Astrocyte (in vitro differentiated cells and primary cell): ENCODE measurements at regions not wholly inside any gene's neighbourhood (a gene's known extent, or its start where the extent isn't known, plus 50 kb on each side); places are given as distances from the start of the nearest gene placed in this dataset.

Source experiments
- DNase-seq: peaks from one replicate; pipeline ENCODE4 v3.0.0-alpha.2; 2010; ENCODE audit warnings: low read depth
- FAIRE-seq: peaks from 2 replicates; lab custom pipeline; 2011; peaks lifted over from hg19 to GRCh38; lab: Jason Lieb, UNC
- H2AFZ ChIP-seq: 2 replicates; pipeline ENCODE4 v1.6.0; 2012; ENCODE audit warnings: low read depth, low read length, inconsistent platforms
- H3K27ac ChIP-seq: 2 replicates; pipeline ENCODE4 v1.5.1; 2011; ENCODE audit warnings: low read depth, low read length, inconsistent platforms
- H3K27me3 ChIP-seq: 2 replicates; pipeline ENCODE4 v1.6.0; 2011; ENCODE audit warnings: low read length, inconsistent platforms; ENCODE audit not compliant: insufficient read depth
- H3K36me3 ChIP-seq: 2 replicates; pipeline ENCODE4 v1.5.1; 2011; ENCODE audit warnings: low read length, inconsistent platforms; ENCODE audit not compliant: insufficient read depth
- H3K4me1 ChIP-seq: 2 replicates; pipeline ENCODE4 v1.5.1; 2011; ENCODE audit warnings: low read length, inconsistent platforms; ENCODE audit not compliant: insufficient read depth
- H3K4me2 ChIP-seq: 2 replicates; pipeline ENCODE4 v1.6.0; 2012; ENCODE audit warnings: low read length, inconsistent platforms
- H3K4me3 ChIP-seq: 2 replicates; pipeline ENCODE4 v1.5.1; 2011; ENCODE audit warnings: low read depth, mild to moderate bottlenecking, low read length, inconsistent platforms; ENCODE audit not compliant: insufficient read depth
- H3K79me2 ChIP-seq: 2 replicates; pipeline ENCODE4 v1.6.0; 2012; ENCODE audit warnings: mild to moderate bottlenecking, low read length, inconsistent platforms; ENCODE audit not compliant: insufficient read depth
- H3K9ac ChIP-seq: 2 replicates; pipeline ENCODE4 v1.6.0; 2012; ENCODE audit warnings: mild to moderate bottlenecking, low read length, inconsistent platforms
- H3K9me3 ChIP-seq: 2 replicates; pipeline ENCODE4 v1.5.1; 2012; ENCODE audit warnings: low read depth, mild to moderate bottlenecking, low read length, inconsistent platforms; ENCODE audit not compliant: insufficient read depth
- H4K20me1 ChIP-seq: 2 replicates; pipeline ENCODE4 v1.6.0; 2012; ENCODE audit warnings: low read length, inconsistent platforms; ENCODE audit not compliant: insufficient read depth
- H3K27ac Mint-ChIP-seq: one replicate; pipeline ENCODE4 v1.8.0; 2021; ENCODE audit warnings: mild to moderate bottlenecking, mixed read lengths; ENCODE audit not compliant: unreplicated experiment
- H3K27me3 Mint-ChIP-seq: one replicate; pipeline ENCODE4 v1.8.0; 2021; ENCODE audit warnings: low read depth, mixed read lengths; ENCODE audit not compliant: unreplicated experiment
- H3K36me3 Mint-ChIP-seq: one replicate; pipeline ENCODE4 v1.8.0; 2021; ENCODE audit warnings: low read depth, mixed read lengths; ENCODE audit not compliant: unreplicated experiment
- H3K4me1 Mint-ChIP-seq: one replicate; pipeline ENCODE4 v1.8.0; 2021; ENCODE audit warnings: low read depth, mixed read lengths; ENCODE audit not compliant: unreplicated experiment
- H3K4me3 Mint-ChIP-seq: one replicate; pipeline ENCODE4 v1.8.0; 2021; ENCODE audit warnings: mild to moderate bottlenecking, moderate library complexity, mixed read lengths; ENCODE audit not compliant: unreplicated experiment
- H3K9me3 Mint-ChIP-seq: one replicate; pipeline ENCODE4 v1.8.0; 2021; ENCODE audit warnings: mild to moderate bottlenecking, mixed read lengths; ENCODE audit not compliant: unreplicated experiment
- CTCF ChIP-seq: IDR thresholded peaks from 2 replicates; pipeline ENCODE4 v1.5.1; 2011; ENCODE audit warnings: low read depth, mild to moderate bottlenecking, inconsistent platforms, low read length, moderate library complexity; ENCODE audit not compliant: insufficient read depth
- EZH2 ChIP-seq: IDR thresholded peaks from 2 replicates; pipeline ENCODE4 v1.6.1; 2012; ENCODE audit warnings: mild to moderate bottlenecking, low read length, inconsistent platforms; ENCODE audit not compliant: insufficient read depth

- DNase-seq (no peak), FAIRE-seq (no peak)
- no peak overlapping the region for H3K9ac ChIP-seq
- H3K36me3 ChIP-seq: no peaks in the 10 kb centered on the region
- no peaks in the 10 kb centered on the region for H3K36me3 Mint-ChIP-seq
- no peaks in the 10 kb centered on the region for H3K4me1 ChIP-seq
- H3K4me3 Mint-ChIP-seq: no peak overlapping the region
- no peak overlapping the region for H3K4me2 ChIP-seq
- no peaks in the 10 kb centered on the region for H4K20me1 ChIP-seq
- no peak overlapping the region for H2AFZ ChIP-seq
- H3K27ac ChIP-seq: no peak overlapping the region
- H3K9me3 ChIP-seq: no peaks in the 10 kb centered on the region
- no peaks in the 10 kb centered on the region for H3K79me2 ChIP-seq
- H3K27ac Mint-ChIP-seq: no peak overlapping the region
- H3K27me3 ChIP-seq: no peaks in the 10 kb centered on the region
- H3K4me1 Mint-ChIP-seq: no peaks in the 10 kb centered on the region
- no peaks in the 10 kb centered on the region for H3K27me3 Mint-ChIP-seq
- H3K9me3 Mint-ChIP-seq: no peaks in the 10 kb centered on the region
- no peak overlapping the region for H3K4me3 ChIP-seq
- no peak for TF ChIP-seq CTCF
- TF ChIP-seq EZH2: no peak
Measured at GRCh38 chr7:14092331-14092730, 102.9 kb upstream of the ETV1 start.

GRCh38 chr7:14085901-14086300 lies 96.4 kb upstream of the ETV1 start:
- Histone ChIP-seq H2AFZ (no peak overlapping the region), H3K36me3 (no peaks in the 10 kb centered on the region), H3K9me3 (peaks cover 2% of the 10 kb centered on the region), H4K20me1 (no peaks in the 10 kb centered on the region), H3K4me3 (no peak overlapping the region), H3K4me1 (no peaks in the 10 kb centered on the region), H3K4me2 (no peak overlapping the region), H3K79me2 (no peaks in the 10 kb centered on the region), H3K9ac (no peak overlapping the region), H3K27ac (no peak overlapping the region), H3K27me3 (no peaks in the 10 kb centered on the region)
- FAIRE-seq (no peak), DNase-seq (no peak)
- no peak overlapping the region for H3K27ac Mint-ChIP-seq
- H3K27me3 Mint-ChIP-seq: no peaks in the 10 kb centered on the region
- no peak for TF ChIP-seq EZH2
- TF ChIP-seq CTCF: no peak
- H3K36me3 Mint-ChIP-seq: no peaks in the 10 kb centered on the region
- peaks cover 6% of the 10 kb centered on the region for H3K9me3 Mint-ChIP-seq
- no peaks in the 10 kb centered on the region for H3K4me1 Mint-ChIP-seq
- H3K4me3 Mint-ChIP-seq: no peak overlapping the region

GRCh38 chr7:14083761-14084160 lies 94.3 kb upstream of the ETV1 start:
- Mint-ChIP-seq H3K27me3 (no peaks in the 10 kb centered on the region), H3K9me3 (peaks cover 6% of the 10 kb centered on the region), H3K27ac (no peak overlapping the region), H3K4me1 (no peaks in the 10 kb centered on the region), H3K36me3 (no peaks in the 10 kb centered on the region), H3K4me3 (no peak overlapping the region)
- Histone ChIP-seq H3K4me3 (no peak overlapping the region), H3K27ac (no peak overlapping the region), H2AFZ (no peak overlapping the region), H4K20me1 (no peaks in the 10 kb centered on the region), H3K27me3 (no peaks in the 10 kb centered on the region), H3K79me2 (no peaks in the 10 kb centered on the region), H3K9me3 (peaks cover 2% of the 10 kb centered on the region), H3K4me2 (no peak overlapping the region), H3K36me3 (no peaks in the 10 kb centered on the region), H3K9ac (no peak overlapping the region), H3K4me1 (no peaks in the 10 kb centered on the region)
- DNase-seq (no peak), FAIRE-seq (no peak)
- TF ChIP-seq EZH2 (no peak), CTCF (no peak)
